ENCODE measurements at regions not wholly inside any gene's neighbourhood (a gene's known extent, or its start where the extent isn't known, plus 50 kb on each side); places are given as distances from the start of the nearest gene placed in this dataset.

DNA sequence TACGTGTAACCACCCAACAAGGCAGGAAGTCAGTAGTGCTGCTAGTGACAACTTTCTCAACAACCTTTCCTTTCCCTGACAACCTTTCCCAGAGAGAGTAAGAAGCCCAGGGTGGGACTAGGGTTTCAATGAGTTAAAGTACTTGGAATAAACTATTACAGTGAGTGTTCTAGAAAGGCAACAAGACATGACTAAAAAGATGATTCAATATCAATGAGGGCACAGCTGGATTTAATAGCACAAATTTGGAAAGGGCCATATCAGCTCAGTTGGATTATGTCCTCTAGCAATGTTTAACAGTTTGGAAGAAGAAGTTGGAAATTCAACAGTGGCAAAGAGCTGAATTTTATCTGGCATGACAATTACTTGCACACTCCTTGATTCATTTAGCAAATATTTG lies 90.4 kb upstream of the GRIN2B start:
- no peaks in the 10 kb centered on the region for H3K4me1 Mint-ChIP-seq
- H3K4me3 Mint-ChIP-seq = no peak overlapping the region
- DNase-seq (ENCODE audit: low spot score) = no peak
- ChIA-PET POLR2A (no interaction called here), CTCF (interaction anchor here (1.1 kb wide), 1 partner anchor 114 kb away, joined by 3 read pairs; no protein-coding TSS in a partner anchor)
- TF ChIP-seq PREB (CRISPR knock-in tag; IDR thresholded peaks at IDR 0.05; ENCODE audit: borderline replicate concordance) = no peak
- TF ChIP-seq KAT7 (CRISPR knock-in tag; IDR thresholded peaks at IDR 0.05; ENCODE audit: borderline replicate concordance) = no peak
- TF ChIP-seq, protein P1, sequence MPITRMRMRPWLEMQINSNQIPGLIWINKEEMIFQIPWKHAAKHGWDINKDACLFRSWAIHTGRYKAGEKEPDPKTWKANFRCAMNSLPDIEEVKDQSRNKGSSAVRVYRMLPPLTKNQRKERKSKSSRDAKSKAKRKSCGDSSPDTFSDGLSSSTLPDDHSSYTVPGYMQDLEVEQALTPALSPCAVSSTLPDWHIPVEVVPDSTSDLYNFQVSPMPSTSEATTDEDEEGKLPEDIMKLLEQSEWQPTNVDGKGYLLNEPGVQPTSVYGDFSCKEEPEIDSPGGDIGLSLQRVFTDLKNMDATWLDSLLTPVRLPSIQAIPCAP (CRISPR knock-in tag; IDR thresholded peaks at IDR 0.05) = no peak
- TF ChIP-seq, protein P2, sequence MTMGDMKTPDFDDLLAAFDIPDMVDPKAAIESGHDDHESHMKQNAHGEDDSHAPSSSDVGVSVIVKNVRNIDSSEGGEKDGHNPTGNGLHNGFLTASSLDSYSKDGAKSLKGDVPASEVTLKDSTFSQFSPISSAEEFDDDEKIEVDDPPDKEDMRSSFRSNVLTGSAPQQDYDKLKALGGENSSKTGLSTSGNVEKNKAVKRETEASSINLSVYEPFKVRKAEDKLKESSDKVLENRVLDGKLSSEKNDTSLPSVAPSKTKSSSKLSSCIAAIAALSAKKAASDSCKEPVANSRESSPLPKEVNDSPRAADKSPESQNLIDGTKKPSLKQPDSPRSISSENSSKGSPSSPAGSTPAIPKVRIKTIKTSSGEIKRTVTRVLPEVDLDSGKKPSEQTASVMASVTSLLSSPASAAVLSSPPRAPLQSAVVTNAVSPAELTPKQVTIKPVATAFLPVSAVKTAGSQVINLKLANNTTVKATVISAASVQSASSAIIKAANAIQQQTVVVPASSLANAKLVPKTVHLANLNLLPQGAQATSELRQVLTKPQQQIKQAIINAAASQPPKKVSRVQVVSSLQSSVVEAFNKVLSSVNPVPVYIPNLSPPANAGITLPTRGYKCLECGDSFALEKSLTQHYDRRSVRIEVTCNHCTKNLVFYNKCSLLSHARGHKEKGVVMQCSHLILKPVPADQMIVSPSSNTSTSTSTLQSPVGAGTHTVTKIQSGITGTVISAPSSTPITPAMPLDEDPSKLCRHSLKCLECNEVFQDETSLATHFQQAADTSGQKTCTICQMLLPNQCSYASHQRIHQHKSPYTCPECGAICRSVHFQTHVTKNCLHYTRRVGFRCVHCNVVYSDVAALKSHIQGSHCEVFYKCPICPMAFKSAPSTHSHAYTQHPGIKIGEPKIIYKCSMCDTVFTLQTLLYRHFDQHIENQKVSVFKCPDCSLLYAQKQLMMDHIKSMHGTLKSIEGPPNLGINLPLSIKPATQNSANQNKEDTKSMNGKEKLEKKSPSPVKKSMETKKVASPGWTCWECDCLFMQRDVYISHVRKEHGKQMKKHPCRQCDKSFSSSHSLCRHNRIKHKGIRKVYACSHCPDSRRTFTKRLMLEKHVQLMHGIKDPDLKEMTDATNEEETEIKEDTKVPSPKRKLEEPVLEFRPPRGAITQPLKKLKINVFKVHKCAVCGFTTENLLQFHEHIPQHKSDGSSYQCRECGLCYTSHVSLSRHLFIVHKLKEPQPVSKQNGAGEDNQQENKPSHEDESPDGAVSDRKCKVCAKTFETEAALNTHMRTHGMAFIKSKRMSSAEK (CRISPR knock-in tag; IDR thresholded peaks at IDR 0.05; ENCODE audit: borderline replicate concordance) = no peak
- TF ChIP-seq, protein P3, sequence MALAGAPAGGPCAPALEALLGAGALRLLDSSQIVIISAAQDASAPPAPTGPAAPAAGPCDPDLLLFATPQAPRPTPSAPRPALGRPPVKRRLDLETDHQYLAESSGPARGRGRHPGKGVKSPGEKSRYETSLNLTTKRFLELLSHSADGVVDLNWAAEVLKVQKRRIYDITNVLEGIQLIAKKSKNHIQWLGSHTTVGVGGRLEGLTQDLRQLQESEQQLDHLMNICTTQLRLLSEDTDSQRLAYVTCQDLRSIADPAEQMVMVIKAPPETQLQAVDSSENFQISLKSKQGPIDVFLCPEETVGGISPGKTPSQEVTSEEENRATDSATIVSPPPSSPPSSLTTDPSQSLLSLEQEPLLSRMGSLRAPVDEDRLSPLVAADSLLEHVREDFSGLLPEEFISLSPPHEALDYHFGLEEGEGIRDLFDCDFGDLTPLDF (CRISPR knock-in tag; IDR thresholded peaks at IDR 0.05) = no peak
- no peak for TF ChIP-seq ZNF317 (CRISPR knock-in tag; IDR thresholded peaks at IDR 0.05; ENCODE audit: borderline replicate concordance, low read depth)
- no peak for TF ChIP-seq TCF7 (CRISPR knock-in tag; IDR thresholded peaks at IDR 0.05; ENCODE audit: low read depth)
- TF ChIP-seq TP53 (CRISPR knock-in tag; IDR thresholded peaks at IDR 0.05) = no peak
- TF ChIP-seq ATF1 (CRISPR knock-in tag; IDR thresholded peaks at IDR 0.05) = no peak
- no peaks in the 10 kb centered on the region for H3K36me3 Mint-ChIP-seq
- ATAC-seq = no peak
- no peaks in the 10 kb centered on the region; the same call in 1 of the 2 replicates for H3K27me3 Mint-ChIP-seq (ENCODE audit: low read depth)
- H3K27ac Mint-ChIP-seq = no peak overlapping the region
- peaks cover 2% of the 10 kb centered on the region for H3K9me3 Mint-ChIP-seq

DNA sequence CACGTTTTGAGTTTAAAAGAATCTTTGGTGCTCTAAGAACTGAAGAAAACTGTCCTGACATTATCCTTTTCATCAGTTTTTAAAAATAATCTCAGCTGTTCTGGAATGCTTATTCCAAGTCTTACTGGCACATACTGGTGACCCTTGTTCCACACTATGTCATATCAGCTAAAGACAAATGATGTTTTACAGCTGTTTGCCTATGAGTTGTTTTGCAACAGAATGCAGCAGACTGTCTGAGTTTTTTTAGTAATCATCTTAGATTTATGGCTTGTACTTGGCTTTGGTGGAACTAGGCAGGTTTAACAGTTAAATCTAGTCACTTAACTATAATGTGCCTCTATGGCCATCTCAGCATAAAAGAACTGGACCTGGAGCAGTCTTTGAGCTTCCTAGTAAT lies 91.6 kb upstream of the GRIN2B start:
- ChIA-PET CTCF (no interaction called here), POLR2A (no interaction called here)
- DNase-seq (ENCODE audit: low spot score) (no peak), ATAC-seq (no peak)
- peaks cover 5% of the 10 kb centered on the region for H3K9me3 Mint-ChIP-seq
- TF ChIP-seq AFF4 (CRISPR knock-in tag; IDR thresholded peaks at IDR 0.05; ENCODE audit: borderline replicate concordance) (no peak), TP53 (CRISPR knock-in tag; IDR thresholded peaks at IDR 0.05) (no peak)
- H3K27me3 Mint-ChIP-seq (ENCODE audit: low read depth) = no peaks in the 10 kb centered on the region; the same call in 1 of the 2 replicates
- no peaks in the 10 kb centered on the region for H3K36me3 Mint-ChIP-seq
- no peak overlapping the region for H3K27ac Mint-ChIP-seq
- no peak overlapping the region for H3K4me3 Mint-ChIP-seq
- no peaks in the 10 kb centered on the region for H3K4me1 Mint-ChIP-seq
